Epithelial cell of proximal tubule (primary cell): ENCODE measurements at regions not wholly inside any gene's neighbourhood (a gene's known extent, or its start where the extent isn't known, plus 50 kb on each side); places are given as distances from the start of the nearest gene placed in this dataset.
"Not testable (repeated sequence)": the region's sequence is repeated elsewhere in the genome, so short reads cannot be mapped to it uniquely, and the experiment has no call there.

Experiments
- DNase-seq: peaks from one replicate; pipeline ENCODE4 v3.0.0-alpha.2; 2011; ENCODE audit warnings: low read depth
- H3K4me3 ChIP-seq: 2 replicates; pipeline ENCODE4 v1.5.1; 2011; ENCODE audit warnings: low read depth, mild to moderate bottlenecking, low read length
- TF ChIP-seq, protein P1 (sequence below): conservative IDR thresholded peaks from 2 replicates; pipeline ENCODE4 v1.5.1; 2012; ENCODE audit warnings: low read depth, mild to moderate bottlenecking, low read length

DNA sequence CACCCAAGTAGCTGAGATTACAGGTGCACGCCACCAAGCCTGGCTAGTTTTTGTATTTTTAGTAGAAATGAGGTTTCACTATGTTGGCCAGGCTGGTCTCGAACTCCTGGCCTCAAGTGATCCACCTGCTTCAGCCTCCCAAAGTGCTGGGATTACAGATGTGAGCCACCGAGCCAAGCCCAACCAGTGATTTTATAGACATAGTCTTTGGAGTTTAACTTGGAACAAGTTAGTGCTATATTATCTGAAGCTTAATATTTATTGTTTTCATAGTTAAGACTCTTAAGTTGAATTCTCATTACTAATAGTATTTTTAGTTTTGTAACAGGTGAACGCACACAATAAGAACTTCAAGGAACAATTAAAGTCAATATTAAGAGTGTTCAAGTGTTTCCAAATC, 122.1 kb downstream of the SPAG6 start:
- not testable (repeated sequence) for H3K4me3 ChIP-seq

GRCh38 chr10:22468570-22469320, 123.4 kb downstream of the SPAG6 start:
- DNase-seq: no peak
- no peak overlapping the region for H3K4me3 ChIP-seq
- TF ChIP-seq, protein P1, sequence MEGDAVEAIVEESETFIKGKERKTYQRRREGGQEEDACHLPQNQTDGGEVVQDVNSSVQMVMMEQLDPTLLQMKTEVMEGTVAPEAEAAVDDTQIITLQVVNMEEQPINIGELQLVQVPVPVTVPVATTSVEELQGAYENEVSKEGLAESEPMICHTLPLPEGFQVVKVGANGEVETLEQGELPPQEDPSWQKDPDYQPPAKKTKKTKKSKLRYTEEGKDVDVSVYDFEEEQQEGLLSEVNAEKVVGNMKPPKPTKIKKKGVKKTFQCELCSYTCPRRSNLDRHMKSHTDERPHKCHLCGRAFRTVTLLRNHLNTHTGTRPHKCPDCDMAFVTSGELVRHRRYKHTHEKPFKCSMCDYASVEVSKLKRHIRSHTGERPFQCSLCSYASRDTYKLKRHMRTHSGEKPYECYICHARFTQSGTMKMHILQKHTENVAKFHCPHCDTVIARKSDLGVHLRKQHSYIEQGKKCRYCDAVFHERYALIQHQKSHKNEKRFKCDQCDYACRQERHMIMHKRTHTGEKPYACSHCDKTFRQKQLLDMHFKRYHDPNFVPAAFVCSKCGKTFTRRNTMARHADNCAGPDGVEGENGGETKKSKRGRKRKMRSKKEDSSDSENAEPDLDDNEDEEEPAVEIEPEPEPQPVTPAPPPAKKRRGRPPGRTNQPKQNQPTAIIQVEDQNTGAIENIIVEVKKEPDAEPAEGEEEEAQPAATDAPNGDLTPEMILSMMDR: no peak

More for the DNA sequence above, 122.1 kb downstream of the SPAG6 start:
- DNase-seq: not testable (repeated sequence)

GRCh38 chr10:22473044-22473443, 127.7 kb downstream of the SPAG6 start:
- no peak for DNase-seq
- no peak overlapping the region for H3K4me3 ChIP-seq
- TF ChIP-seq, protein P1: no peak

DNA sequence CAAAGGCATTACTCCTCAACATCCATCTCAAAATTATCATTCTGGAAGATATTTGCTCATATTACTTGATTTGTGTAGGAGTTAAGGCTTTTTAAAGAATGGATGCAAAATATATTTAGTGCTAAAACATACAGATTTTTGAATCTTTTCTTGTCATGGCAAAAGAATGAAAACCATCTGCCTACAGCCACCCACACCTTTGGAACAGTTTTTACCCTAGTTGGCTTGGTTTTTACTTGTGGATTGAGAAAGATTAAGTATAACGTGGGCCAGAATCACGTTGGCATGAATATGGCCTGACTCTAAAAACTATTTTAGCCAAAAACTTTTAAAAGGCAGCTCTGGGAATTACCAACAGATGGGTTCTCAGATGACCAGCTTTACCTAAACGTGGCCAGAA, 128.2 kb downstream of the SPAG6 start:
- no peak for DNase-seq
- H3K4me3 ChIP-seq: no peak overlapping the region
- TF ChIP-seq, protein P1: no peak

DNA sequence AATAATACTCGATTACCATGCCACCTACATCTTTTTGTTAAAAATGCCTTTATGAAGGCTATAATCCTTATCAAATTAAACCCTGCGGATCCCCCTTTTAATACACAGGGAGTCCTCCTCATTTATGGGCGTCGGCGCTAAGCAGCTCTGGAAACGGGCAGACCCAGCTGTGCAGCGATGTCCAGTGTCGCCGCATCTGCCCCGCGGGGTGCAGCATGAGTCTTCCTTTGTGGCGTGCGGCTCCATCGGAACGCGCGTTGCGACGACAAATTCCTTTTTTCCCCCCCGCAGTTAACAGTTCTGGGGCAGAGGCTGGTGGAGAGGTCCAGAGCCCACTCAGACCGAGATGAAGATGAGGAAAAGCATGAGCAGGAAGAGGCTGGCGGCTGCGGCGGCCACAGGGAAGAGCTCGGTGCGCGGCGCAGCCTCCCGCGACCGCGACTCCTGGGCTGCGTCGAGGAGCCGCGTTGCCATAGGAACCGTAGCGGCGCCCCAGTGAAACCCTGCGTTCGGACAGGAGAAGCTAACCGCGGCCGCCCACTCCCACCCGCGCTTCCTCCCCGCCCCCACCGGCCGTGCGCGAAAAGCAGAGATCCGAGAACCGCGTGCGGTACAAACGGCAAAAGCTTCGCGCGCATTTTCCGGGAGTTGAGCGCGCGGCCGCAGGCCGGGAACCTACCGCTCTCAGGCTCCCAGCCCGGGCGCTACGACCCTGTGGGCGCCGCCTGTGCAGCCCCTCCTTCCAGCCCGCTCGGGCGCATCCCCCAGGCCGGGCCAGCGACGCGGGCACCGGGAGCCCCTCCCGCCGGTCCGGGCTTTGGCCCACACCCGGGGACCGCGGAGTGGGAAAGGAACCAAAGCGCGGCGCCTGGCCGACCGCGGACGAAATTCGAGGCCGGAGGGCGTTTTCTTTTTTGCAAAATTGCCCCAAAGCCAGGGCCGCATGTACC, 130.6 kb downstream of the SPAG6 start:
- DNase-seq: no peak
- peak overlapping the region; percentile 16 for H3K4me3 ChIP-seq
- TF ChIP-seq, protein P1: no peak

- H3K4me3 ChIP-seq: no peak overlapping the region
- TF ChIP-seq, protein P1: no peak
- no peak for DNase-seq
These were observed 131.5 kb downstream of the SPAG6 start for GRCh38 chr10:22476601-22477321.
